Nephron (organoid): ENCODE measurements at regions not wholly inside any gene's neighbourhood (a gene's known extent, or its start where the extent isn't known, plus 50 kb on each side); places are given as distances from the start of the nearest gene placed in this dataset.

ENCODE experiments used
- H3K27ac Mint-ChIP-seq, 3 experiments: 2 replicates each; pipeline ENCODE4 v1.8.0; 2020; ENCODE audit warnings: mixed read lengths in 3 of 3, mild to moderate bottlenecking in 2 of 3, moderate library complexity in 1 of 3
- H3K27me3 Mint-ChIP-seq: 2 replicates; pipeline ENCODE4 v1.8.0; 2021; ENCODE audit warnings: low read depth, mild to moderate bottlenecking, moderate library complexity, mixed read lengths
- H3K36me3 Mint-ChIP-seq: 2 replicates; pipeline ENCODE4 v1.8.0; 2020; ENCODE audit warnings: low read depth, mixed read lengths
- H3K4me1 Mint-ChIP-seq: 2 replicates; pipeline ENCODE4 v1.8.0; 2020; ENCODE audit warnings: mixed read lengths
- H3K4me3 Mint-ChIP-seq, 3 experiments: 2 replicates each; pipeline ENCODE4 v1.8.0; 2020; ENCODE audit warnings: mild to moderate bottlenecking in 3 of 3, mixed read lengths in 3 of 3, moderate library complexity in 2 of 3
- H3K9me3 Mint-ChIP-seq: 2 replicates; pipeline ENCODE4 v1.8.0; 2020; ENCODE audit warnings: mixed read lengths
- CTCF ChIP-seq, 3 experiments: fragments of 200-600 bp; sonication (generic); IDR thresholded peaks; one replicate each; pipeline ENCODE4 v1.5.0; 2021; ENCODE audit warnings: antibody characterized with exemption in 3 of 3; ENCODE audit not compliant: unreplicated experiment in 3 of 3

- H3K27ac Mint-ChIP-seq, result no peak overlapping the region
- no peak overlapping the region for H3K4me3 Mint-ChIP-seq
- no peaks in the 10 kb centered on the region for H3K36me3 Mint-ChIP-seq
- H3K27me3 Mint-ChIP-seq, result no peaks in the 10 kb centered on the region
- H3K9me3 Mint-ChIP-seq, result peaks cover 13% of the 10 kb centered on the region
- TF ChIP-seq CTCF (IDR thresholded peaks at IDR 0.05; ENCODE audit: unreplicated experiment in 3 of 3), result no peak
- no peaks in the 10 kb centered on the region for H3K4me1 Mint-ChIP-seq
Measured at GRCh38 chr1:79215311-79215710, 208.8 kb upstream of the ADGRL4 start.

- Mint-ChIP-seq H3K27me3 (no peaks in the 10 kb centered on the region), H3K9me3 (peaks cover 7% of the 10 kb centered on the region), H3K4me1 (no peaks in the 10 kb centered on the region), H3K36me3 (no peaks in the 10 kb centered on the region), H3K4me3 (no peak overlapping the region), H3K27ac (no peak overlapping the region)
- no peak for TF ChIP-seq CTCF (IDR thresholded peaks at IDR 0.05; ENCODE audit: unreplicated experiment in 3 of 3)
Measured at GRCh38 chr1:79207786-79208185, 201.3 kb upstream of the ADGRL4 start.

- no peak for TF ChIP-seq CTCF (IDR thresholded peaks at IDR 0.05; ENCODE audit: unreplicated experiment in 3 of 3)
- H3K27ac Mint-ChIP-seq, result no peak overlapping the region
- H3K36me3 Mint-ChIP-seq, result no peaks in the 10 kb centered on the region
- H3K27me3 Mint-ChIP-seq, result no peaks in the 10 kb centered on the region
- peaks cover 7% of the 10 kb centered on the region for H3K9me3 Mint-ChIP-seq
- H3K4me3 Mint-ChIP-seq, result no peak overlapping the region
- H3K4me1 Mint-ChIP-seq, result no peaks in the 10 kb centered on the region
Measured at GRCh38 chr1:79207331-79207730, 200.8 kb upstream of the ADGRL4 start.

GRCh38 chr1:79204779-79205479 is 198.4 kb upstream of the ADGRL4 start:
- no peaks in the 10 kb centered on the region for H3K36me3 Mint-ChIP-seq
- no peak overlapping the region for H3K4me3 Mint-ChIP-seq
- no peak for TF ChIP-seq CTCF (IDR thresholded peaks at IDR 0.05; ENCODE audit: unreplicated experiment in 3 of 3)
- H3K27me3 Mint-ChIP-seq, result no peaks in the 10 kb centered on the region
- H3K4me1 Mint-ChIP-seq, result no peaks in the 10 kb centered on the region
- H3K27ac Mint-ChIP-seq, result no peak overlapping the region
- no peaks in the 10 kb centered on the region for H3K9me3 Mint-ChIP-seq

GRCh38 chr1:79198832-79199231 is 192.3 kb upstream of the ADGRL4 start:
- Mint-ChIP-seq H3K4me1 (no peaks in the 10 kb centered on the region), H3K27ac (no peak overlapping the region), H3K36me3 (no peaks in the 10 kb centered on the region), H3K4me3 (no peak overlapping the region), H3K9me3 (no peaks in the 10 kb centered on the region), H3K27me3 (no peaks in the 10 kb centered on the region)
- TF ChIP-seq CTCF (IDR thresholded peaks at IDR 0.05; ENCODE audit: unreplicated experiment in 3 of 3), result no peak

- Mint-ChIP-seq H3K4me3 (no peak overlapping the region), H3K4me1 (no peaks in the 10 kb centered on the region), H3K36me3 (no peaks in the 10 kb centered on the region), H3K9me3 (no peaks in the 10 kb centered on the region), H3K27ac (no peak overlapping the region), H3K27me3 (no peaks in the 10 kb centered on the region)
- TF ChIP-seq CTCF (IDR thresholded peaks at IDR 0.05; ENCODE audit: unreplicated experiment in 3 of 3), result peak in 2 of 3 experiments; percentile 12 to 14
Measured at GRCh38 chr1:79197421-79197820, 190.9 kb upstream of the ADGRL4 start.
